Suppressor macrophage (primary cell): ENCODE measurements at regions not wholly inside any gene's neighbourhood (a gene's known extent, or its start where the extent isn't known, plus 50 kb on each side); places are given as distances from the start of the nearest gene placed in this dataset.

ENCODE experiments used
- DNase-seq, 4 experiments: peaks; one replicate each; pipeline ENCODE4 v3.0.0-alpha.2; 2020 to 2022

- no peak for DNase-seq
Observed at GRCh38 chr3:168625477-168625876, 529.8 kb upstream of the GOLIM4 start.

DNA sequence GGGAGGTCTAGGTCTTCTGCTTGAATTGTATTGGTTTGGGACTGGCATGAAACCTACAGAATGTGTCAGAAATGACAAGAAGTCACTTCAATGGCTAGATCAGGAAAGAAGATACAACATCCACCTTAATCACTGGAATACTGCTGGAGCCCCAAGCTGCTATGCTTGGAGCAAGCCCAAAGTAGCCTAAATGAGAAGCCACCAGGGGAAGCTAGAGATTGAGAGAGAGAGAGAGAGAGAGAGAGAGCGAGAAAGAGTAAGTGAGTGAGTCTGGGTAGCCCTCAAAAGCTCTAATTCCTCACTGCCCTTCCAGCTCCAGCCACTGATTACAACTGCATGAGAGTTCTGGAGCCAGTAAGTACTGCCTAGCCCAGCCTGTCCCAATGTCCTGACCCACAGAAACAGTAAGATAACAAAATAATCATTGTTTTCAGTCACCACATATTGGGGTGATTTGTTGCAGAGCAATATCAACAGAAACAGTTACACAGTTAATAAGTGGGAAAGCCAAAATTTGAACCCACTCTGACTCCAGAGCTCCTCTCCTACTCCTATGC lies 529.2 kb upstream of the GOLIM4 start:
- DNase-seq = no peak

GRCh38 chr3:168624195-168624594 lies 528.5 kb upstream of the GOLIM4 start:
- no peak for DNase-seq

- DNase-seq = no peak
Observed at GRCh38 chr3:168622795-168623194, 527.1 kb upstream of the GOLIM4 start.

GRCh38 chr3:168620854-168621253 lies 525.1 kb upstream of the GOLIM4 start:
- DNase-seq = peak in 2 of 4 experiments; percentile 22 to 42

GRCh38 chr3:168618827-168619470 lies 523.2 kb upstream of the GOLIM4 start:
- DNase-seq = peak in 2 of 4 experiments; percentile 8 to 10

GRCh38 chr3:168617658-168618057 lies 521.9 kb upstream of the GOLIM4 start:
- no peak for DNase-seq

- DNase-seq = no peak
Observed at GRCh38 chr3:168616915-168617314, 521.2 kb upstream of the GOLIM4 start.

DNA sequence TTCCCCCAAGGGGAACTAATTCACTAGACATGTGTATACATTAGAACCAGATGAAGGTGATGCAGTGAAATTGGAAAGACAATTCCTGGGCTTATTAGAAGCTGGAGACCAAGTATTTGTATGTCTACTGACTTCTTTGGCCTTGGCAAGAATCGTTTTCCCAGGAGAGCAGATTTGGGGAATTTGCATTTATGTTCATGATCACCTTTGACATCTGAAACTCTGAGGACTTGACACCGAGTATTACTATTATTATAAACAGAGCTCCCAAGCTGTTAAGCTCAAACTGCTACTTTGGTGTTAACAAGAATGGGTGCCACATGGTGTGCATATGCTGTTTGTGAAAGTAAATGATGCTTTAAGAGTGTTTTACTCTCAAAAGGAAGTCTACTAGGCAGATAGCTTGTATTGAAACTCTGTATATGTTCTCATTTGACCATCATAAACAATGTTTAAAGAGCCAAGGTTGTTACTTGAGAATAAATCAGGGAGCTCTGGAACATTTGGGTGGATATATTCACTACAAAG lies 519.8 kb upstream of the GOLIM4 start:
- DNase-seq = no peak

DNA sequence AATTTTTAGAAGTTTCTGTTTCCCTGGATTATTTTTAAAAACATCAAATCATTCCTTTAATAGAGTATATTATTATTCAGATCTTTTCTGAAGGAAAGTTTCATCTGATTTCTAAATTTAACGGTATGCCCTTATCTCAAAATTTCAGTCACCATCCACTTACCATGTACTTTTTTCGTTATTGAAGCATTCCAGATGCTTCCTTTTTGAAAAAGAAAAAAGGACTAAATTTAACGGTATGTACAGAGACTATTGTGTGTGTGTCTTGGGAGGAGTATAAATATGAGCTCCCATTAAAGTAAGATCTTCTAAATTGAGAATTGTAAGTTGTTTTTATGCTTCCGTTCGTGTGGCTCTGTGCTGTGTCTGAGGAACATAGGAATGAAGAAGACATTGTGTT lies 517.4 kb upstream of the GOLIM4 start:
- DNase-seq = no peak

GRCh38 chr3:168612671-168613070 lies 516.9 kb upstream of the GOLIM4 start:
- peak in 1 of 4 experiments; percentile 5 for DNase-seq

DNA sequence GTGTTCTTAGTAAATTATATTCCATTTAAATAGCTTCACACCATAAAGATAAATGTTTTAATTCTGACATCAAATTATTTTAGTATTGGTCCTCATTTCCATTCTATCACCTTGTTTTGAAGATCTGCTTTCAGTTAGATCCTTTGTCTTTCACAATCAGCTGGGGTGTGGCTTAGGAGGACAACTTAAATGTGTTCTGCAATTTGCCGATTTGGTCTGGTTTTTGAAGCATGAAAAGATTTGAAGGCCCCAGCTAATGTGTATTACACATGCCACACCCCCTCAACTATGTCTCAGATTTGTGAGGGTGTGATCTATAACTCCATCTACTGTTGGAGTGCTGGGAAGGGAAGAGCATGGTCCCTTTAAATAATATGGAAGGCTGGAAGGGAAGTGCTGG lies 516.1 kb upstream of the GOLIM4 start:
- DNase-seq = peak in 1 of 4 experiments; percentile 5

- no peak for DNase-seq
Observed at GRCh38 chr3:168608926-168609325, 513.2 kb upstream of the GOLIM4 start.

GRCh38 chr3:168604767-168605166 lies 509.0 kb upstream of the GOLIM4 start:
- no peak for DNase-seq

- DNase-seq = no peak
Observed at GRCh38 chr3:168598250-168598649, 502.5 kb upstream of the GOLIM4 start.

DNA sequence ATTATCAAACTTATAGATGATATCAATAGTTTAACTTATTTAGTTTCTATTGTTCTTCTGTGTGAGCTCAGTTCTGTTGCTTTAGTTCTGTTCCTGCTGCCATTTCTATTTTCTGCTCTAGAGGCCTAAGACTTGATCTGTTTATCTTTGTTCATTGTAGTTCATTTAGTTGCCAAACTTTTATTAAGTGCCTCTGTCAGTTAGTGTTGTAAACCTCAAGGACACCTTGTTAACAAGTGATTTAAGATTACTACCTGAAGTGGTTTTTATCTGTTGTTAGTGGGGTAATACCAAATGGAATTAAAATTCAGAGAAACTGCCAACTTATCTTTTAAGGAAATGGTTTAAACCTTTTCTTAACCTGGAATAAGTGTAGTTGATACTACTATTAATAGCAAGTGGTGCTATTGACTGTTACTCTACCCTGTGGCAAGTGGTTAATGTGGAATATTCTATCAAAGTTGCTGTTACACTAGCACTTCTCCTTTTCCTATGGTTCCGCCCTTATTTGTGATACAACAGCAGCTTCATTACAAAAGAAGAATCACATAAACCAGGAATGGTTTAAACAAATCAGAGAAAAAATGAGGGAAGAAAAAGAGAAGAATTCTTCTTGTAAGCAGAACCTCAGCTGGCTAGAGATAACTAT lies 500.6 kb upstream of the GOLIM4 start:
- DNase-seq = peak in 1 of 4 experiments; percentile 13

DNA sequence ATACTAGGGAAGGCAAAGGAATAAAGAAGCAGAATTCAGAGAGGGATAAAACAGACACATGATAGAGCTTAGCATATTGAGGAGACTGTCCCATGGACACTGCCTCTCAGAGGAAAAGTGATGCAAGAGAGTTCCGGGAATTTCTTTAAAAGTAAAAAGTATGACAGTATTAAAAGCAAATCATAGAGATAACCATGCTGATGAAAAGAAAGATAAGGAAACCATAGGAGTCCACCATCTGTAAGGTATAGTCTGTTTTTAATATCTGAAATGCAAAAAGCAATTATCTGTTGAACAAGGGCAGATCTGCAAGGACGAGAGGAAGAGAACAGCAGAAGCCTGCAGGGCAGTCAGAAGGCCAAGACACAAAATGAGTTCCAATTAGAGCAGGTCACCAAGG lies 495.9 kb upstream of the GOLIM4 start:
- no peak for DNase-seq

DNA sequence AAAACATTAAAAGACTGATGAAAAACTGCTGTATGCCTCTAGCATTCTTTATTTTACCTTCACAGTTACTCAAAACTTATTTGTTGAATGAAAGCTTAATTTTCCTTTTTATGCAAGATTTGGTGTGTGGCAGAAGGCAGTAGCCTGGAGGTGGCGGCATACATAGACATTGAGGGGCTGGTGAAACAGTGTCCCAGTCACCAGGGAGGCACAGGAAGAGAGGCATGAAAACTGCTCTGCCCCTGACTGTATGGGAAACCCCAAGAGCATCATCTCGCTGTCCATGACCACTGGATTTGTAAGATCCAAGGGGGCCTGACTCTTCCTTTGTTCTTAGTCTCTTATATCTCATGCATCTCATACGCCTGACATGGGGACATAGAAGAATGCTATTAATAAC lies 493.7 kb upstream of the GOLIM4 start:
- no peak for DNase-seq

DNA sequence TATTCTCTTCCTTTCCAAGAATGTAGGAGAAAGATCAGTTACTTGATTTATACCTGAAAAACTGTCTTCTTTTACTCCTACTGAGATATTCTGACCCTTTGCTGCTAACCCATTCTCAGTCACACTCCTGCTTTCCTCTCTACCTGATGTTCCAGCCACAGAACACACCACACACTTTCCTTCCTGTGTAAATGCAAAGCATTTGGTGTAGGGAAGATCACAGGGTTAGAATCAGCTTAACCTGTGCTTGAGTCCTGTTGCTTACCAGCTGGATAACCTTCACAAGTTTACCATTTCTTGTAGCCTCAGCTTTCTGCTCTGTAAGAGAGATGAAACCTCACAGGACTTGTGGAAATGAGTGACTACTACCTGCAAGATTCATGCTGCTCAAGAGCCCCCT lies 489.8 kb upstream of the GOLIM4 start:
- DNase-seq = no peak

DNA sequence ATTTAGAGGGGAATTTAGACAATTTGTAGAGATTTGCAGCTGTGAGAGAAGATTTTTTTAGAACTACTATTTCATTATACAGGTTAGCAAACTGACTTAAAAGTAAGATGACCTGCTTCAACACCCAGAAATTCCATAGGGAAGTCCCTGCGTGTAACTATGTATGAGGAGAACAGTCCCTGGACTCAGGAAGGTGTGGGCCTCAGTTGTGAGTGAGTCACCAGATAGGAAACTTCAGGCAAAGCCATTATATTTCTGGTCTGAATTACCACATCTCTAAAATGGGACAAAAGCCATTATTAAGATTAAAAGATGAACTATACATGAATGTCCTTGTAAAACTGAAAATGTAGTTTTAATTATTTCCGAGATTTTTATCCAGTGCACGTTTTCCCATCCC lies 488.3 kb upstream of the GOLIM4 start:
- DNase-seq = peak in 1 of 4 experiments; percentile 1

GRCh38 chr3:168582503-168582902 lies 486.8 kb upstream of the GOLIM4 start:
- no peak for DNase-seq

DNA sequence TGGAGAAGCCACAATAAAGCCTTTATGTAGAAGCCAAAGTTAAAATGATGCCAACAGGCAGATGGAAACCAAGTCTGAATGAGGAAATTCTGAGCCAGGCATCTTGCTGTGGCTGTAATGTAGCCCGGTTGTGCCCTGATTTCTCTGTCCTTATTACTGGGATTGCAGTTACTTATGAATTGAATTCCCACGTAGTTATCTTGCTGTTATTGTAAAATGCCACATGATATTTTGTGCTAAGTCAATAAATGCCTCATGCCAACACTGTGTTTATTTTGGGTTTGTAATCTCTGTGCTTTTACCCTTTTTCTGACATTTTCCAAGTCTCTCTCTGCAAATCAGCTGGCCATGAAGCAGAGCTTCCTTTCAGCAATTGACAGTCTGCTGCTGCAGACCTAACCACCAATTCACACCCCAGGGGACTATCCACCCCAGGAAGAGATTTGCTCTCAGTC lies 486.1 kb upstream of the GOLIM4 start:
- DNase-seq = no peak

DNA sequence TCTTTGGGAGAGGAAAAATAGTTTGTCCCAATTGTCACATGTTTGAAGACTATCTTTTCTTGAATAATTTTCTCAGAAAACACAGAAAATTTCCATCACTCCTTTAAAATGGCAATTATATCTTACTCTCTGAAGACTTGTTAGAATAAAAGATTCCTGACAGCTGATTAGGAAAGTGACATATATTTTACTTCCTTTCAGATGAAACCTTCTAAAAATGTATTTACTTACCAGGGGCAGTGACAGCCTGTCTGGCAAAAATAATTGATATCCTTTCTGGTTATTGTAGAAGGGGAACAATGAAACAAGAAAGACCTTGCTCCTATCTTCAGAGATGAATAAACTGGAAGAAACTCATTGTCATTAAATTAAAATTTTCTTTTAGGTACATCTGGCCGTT lies 483.3 kb upstream of the GOLIM4 start:
- no peak for DNase-seq

GRCh38 chr3:168575750-168576149 lies 480.0 kb upstream of the GOLIM4 start:
- DNase-seq = no peak
